LHCN-M2 (cell line): ENCODE measurements at regions not wholly inside any gene's neighbourhood (a gene's known extent, or its start where the extent isn't known, plus 50 kb on each side); places are given as distances from the start of the nearest gene placed in this dataset.
A peak's percentile ranks its signal among the peaks of the same experiment; 100 is the strongest.

Experiments
- DNase-seq: peaks from one replicate; pipeline ENCODE4 v3.0.0-alpha.2; 2012; ENCODE audit warnings: low read depth

GRCh38 chr5:93320920-93321445, 260.0 kb downstream of the NR2F1-AS1 start:
- DNase-seq = no peak

GRCh38 chr5:93313672-93314071, 267.3 kb downstream of the NR2F1-AS1 start:
- no peak for DNase-seq

- no peak for DNase-seq
Measured at GRCh38 chr5:93311881-93312280, 269.1 kb downstream of the NR2F1-AS1 start.

GRCh38 chr5:93307557-93307956, 273.5 kb downstream of the NR2F1-AS1 start:
- no peak for DNase-seq

- DNase-seq = no peak
Measured at GRCh38 chr5:93305984-93306383, 275.0 kb downstream of the NR2F1-AS1 start.

- no peak for DNase-seq
Measured at GRCh38 chr5:93304456-93305250, 276.4 kb downstream of the NR2F1-AS1 start.

- no peak for DNase-seq
Measured at GRCh38 chr5:93303291-93303691, 277.7 kb downstream of the NR2F1-AS1 start.

- DNase-seq = no peak
Measured at GRCh38 chr5:93302711-93303110, 278.3 kb downstream of the NR2F1-AS1 start.

GRCh38 chr5:93300945-93301344, 280.1 kb downstream of the NR2F1-AS1 start:
- no peak for DNase-seq

- DNase-seq = no peak
Measured at GRCh38 chr5:93300309-93300923, 280.6 kb downstream of the NR2F1-AS1 start.

GRCh38 chr5:93299681-93300308, 281.2 kb downstream of the NR2F1-AS1 start:
- DNase-seq = no peak

GRCh38 chr5:93297116-93297515, 283.9 kb downstream of the NR2F1-AS1 start:
- no peak for DNase-seq

- DNase-seq = peak; percentile 26
Measured at GRCh38 chr5:93296338-93296737, 284.7 kb downstream of the NR2F1-AS1 start.

GRCh38 chr5:93294996-93295395, 286.0 kb downstream of the NR2F1-AS1 start:
- no peak for DNase-seq

GRCh38 chr5:93294199-93294598, 286.8 kb downstream of the NR2F1-AS1 start:
- DNase-seq = peak; percentile 52

- DNase-seq = no peak
Measured at GRCh38 chr5:93289942-93290341, 291.1 kb downstream of the NR2F1-AS1 start.

- no peak for DNase-seq
Measured at GRCh38 chr5:93285461-93285860, 295.6 kb downstream of the NR2F1-AS1 start.

GRCh38 chr5:93281980-93282772, 298.8 kb downstream of the NR2F1-AS1 start:
- DNase-seq = no peak

GRCh38 chr5:93280518-93280917, 300.5 kb downstream of the NR2F1-AS1 start:
- DNase-seq = no peak

GRCh38 chr5:93279296-93279963, 301.6 kb downstream of the NR2F1-AS1 start:
- no peak for DNase-seq

GRCh38 chr5:93278896-93279295, 302.1 kb downstream of the NR2F1-AS1 start:
- DNase-seq = no peak
